Neutrophil (primary cell): ENCODE measurements at regions not wholly inside any gene's neighbourhood (a gene's known extent, or its start where the extent isn't known, plus 50 kb on each side); places are given as distances from the start of the nearest gene placed in this dataset.

Experiments
- H3K27ac ChIP-seq: fragments of 200-600 bp; sonication (generic); 2 replicates; pipeline ENCODE4 v1.5.1; 2016; ENCODE audit warnings: mild to moderate bottlenecking, moderate library complexity
- H3K27me3 ChIP-seq: fragments of 200-600 bp; sonication (generic); 2 replicates; pipeline ENCODE4 v1.6.0; 2016; ENCODE audit warnings: mild to moderate bottlenecking
- H3K36me3 ChIP-seq: fragments of 200-600 bp; sonication (generic); 2 replicates; pipeline ENCODE4 v1.5.1; 2017
- H3K4me1 ChIP-seq, 2 experiments: fragments of 200-600 bp in 1 of 2; sonication (generic) in 1 of 2; 1 replicate in 1 of 2; 2 replicates in 1 of 2; pipeline versions ENCODE4 v1.5.1 to v1.6.1; 2013 to 2016; ENCODE audit warnings: low read depth in 1 of 2, low read length in 1 of 2, mild to moderate bottlenecking in 1 of 2, moderate library complexity in 1 of 2; ENCODE audit not compliant: control insufficient read depth in 1 of 2, insufficient read depth in 1 of 2
- H3K4me3 ChIP-seq, 2 experiments: fragments of 200-600 bp in 1 of 2; sonication (generic) in 1 of 2; 1 replicate in 1 of 2; 2 replicates in 1 of 2; pipeline ENCODE4 v1.5.1; 2013 to 2016; ENCODE audit warnings: low read depth in 1 of 2, low read length in 1 of 2, mild to moderate bottlenecking in 1 of 2, moderate library complexity in 1 of 2
- H3K9me3 ChIP-seq: fragments of 200-600 bp; sonication (generic); 2 replicates; pipeline ENCODE4 v1.5.1; 2016
- TF ChIP-seq, protein P1 (sequence below): fragments of 200-600 bp; sonication (generic); IDR thresholded peaks from 2 replicates; pipeline ENCODE4 v1.5.1; 2016; ENCODE audit warnings: antibody characterized with exemption

DNA sequence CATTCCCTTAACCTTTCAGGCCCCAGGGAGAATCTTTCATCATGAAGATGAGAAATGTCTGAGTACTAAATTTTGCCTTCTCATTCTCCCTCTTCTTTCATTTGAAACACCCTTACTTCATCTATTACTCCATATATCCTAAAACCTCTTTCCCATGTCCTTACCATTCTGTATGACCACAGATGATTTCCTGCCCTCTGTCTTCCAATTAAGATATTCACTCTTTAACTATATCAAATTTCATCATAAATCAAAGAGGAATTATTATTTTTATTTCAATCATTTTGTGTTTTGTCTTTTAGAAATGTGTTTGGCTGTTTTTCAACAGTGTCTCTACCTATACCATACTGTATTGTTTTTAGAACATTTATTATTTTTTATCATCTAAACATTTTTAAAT lies 964.9 kb upstream of the KLHL29 start:
- Histone ChIP-seq H3K9me3 (no peaks in the 10 kb centered on the region), H3K27me3 (no peaks in the 10 kb centered on the region), H3K27ac (no peak overlapping the region), H3K4me1 (no peaks in the 10 kb centered on the region), H3K4me3 (no peak overlapping the region), H3K36me3 (no peaks in the 10 kb centered on the region)
- TF ChIP-seq, protein P1, sequence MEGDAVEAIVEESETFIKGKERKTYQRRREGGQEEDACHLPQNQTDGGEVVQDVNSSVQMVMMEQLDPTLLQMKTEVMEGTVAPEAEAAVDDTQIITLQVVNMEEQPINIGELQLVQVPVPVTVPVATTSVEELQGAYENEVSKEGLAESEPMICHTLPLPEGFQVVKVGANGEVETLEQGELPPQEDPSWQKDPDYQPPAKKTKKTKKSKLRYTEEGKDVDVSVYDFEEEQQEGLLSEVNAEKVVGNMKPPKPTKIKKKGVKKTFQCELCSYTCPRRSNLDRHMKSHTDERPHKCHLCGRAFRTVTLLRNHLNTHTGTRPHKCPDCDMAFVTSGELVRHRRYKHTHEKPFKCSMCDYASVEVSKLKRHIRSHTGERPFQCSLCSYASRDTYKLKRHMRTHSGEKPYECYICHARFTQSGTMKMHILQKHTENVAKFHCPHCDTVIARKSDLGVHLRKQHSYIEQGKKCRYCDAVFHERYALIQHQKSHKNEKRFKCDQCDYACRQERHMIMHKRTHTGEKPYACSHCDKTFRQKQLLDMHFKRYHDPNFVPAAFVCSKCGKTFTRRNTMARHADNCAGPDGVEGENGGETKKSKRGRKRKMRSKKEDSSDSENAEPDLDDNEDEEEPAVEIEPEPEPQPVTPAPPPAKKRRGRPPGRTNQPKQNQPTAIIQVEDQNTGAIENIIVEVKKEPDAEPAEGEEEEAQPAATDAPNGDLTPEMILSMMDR = no peak

DNA sequence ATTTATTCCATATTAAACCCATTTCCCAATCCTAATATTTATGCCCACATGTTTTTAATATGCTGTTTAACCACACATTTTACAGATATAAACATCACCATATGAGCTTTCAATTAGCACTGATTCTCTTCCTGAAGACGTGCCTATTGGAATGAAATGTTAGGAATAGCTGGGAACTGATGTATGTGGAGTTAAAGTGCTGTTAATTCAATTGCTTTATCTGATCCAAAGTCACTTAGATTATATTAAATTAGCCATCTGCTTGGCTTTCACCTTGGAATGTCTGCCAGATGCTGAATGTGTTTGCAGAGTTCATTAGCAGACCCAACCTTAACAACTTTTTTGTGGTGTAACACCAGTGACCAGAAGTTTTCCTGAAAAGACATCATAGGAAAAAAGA lies 942.9 kb upstream of the KLHL29 start:
- no peaks in the 10 kb centered on the region for H3K27me3 ChIP-seq
- no peaks in the 10 kb centered on the region for H3K4me1 ChIP-seq
- H3K36me3 ChIP-seq = no peaks in the 10 kb centered on the region
- H3K4me3 ChIP-seq = no peak overlapping the region
- no peaks in the 10 kb centered on the region for H3K9me3 ChIP-seq
- TF ChIP-seq, protein P1 = no peak
- H3K27ac ChIP-seq = no peak overlapping the region

DNA sequence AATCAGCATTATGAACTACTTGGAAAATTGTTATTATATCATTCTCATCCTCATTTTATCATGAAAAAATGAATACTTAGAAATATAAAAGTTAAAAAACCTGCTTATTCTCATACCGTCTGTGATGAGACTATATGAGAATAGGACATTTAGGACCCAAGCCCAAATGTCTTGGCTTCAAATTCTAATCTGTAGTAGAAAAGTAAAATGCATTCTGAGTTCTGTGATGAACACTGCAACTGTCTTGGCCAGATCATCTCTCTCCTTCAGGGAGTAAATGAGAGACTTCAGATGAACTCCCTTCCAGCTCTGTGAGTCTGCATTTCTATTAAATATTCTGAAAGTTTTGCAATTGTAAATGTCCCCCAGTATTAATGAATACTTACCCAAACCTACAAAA lies 940.7 kb upstream of the KLHL29 start:
- Histone ChIP-seq H3K27me3 (no peaks in the 10 kb centered on the region), H3K9me3 (no peaks in the 10 kb centered on the region), H3K4me1 (no peaks in the 10 kb centered on the region), H3K36me3 (no peaks in the 10 kb centered on the region), H3K27ac (no peak overlapping the region), H3K4me3 (no peak overlapping the region)
- TF ChIP-seq, protein P1 = no peak

DNA sequence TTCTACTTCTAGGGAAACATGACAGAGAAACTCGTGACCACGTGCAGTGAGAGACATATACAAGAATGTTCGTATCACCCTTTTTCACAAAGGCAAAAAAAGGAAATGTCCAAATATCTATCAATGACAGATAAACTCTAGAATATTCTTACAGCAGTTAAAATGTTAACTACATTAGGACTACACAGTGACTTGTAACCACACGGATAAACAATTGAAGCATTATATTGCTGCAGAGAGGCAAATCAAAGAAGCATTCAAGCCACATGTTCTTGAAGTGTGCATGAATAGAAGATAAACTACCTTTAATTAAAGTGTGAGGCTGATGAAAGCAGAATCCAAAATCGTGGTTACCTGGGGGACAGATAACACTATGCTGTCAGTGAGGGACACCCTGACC lies 935.3 kb upstream of the KLHL29 start:
- Histone ChIP-seq H3K27ac (no peak overlapping the region), H3K4me1 (no peaks in the 10 kb centered on the region), H3K27me3 (no peaks in the 10 kb centered on the region), H3K36me3 (no peaks in the 10 kb centered on the region), H3K9me3 (no peaks in the 10 kb centered on the region), H3K4me3 (no peak overlapping the region)
- TF ChIP-seq, protein P1 = no peak

DNA sequence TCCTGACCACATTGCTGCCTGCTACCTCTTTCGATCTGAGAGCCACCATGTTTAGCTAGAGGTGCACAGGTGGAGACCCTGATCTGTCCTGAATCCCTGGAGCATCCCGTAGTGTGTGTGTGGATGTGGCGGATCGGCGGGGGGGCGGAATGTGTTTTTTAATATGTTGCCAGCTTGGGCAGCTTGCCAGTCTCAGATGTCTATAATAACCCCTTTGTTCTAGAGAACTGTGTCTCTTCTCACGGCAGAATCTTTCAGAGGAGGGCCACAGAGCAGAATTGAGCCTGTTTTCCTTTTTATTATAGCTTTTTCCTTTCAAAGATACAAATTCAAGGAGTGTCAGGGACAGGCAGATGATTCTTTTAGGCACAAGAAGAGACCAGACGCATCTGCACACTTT lies 934.1 kb upstream of the KLHL29 start:
- H3K4me1 ChIP-seq = no peaks in the 10 kb centered on the region
- H3K36me3 ChIP-seq = no peaks in the 10 kb centered on the region
- no peaks in the 10 kb centered on the region for H3K9me3 ChIP-seq
- TF ChIP-seq, protein P1 = no peak
- no peaks in the 10 kb centered on the region for H3K27me3 ChIP-seq
- H3K27ac ChIP-seq = no peak overlapping the region
- no peak overlapping the region for H3K4me3 ChIP-seq

DNA sequence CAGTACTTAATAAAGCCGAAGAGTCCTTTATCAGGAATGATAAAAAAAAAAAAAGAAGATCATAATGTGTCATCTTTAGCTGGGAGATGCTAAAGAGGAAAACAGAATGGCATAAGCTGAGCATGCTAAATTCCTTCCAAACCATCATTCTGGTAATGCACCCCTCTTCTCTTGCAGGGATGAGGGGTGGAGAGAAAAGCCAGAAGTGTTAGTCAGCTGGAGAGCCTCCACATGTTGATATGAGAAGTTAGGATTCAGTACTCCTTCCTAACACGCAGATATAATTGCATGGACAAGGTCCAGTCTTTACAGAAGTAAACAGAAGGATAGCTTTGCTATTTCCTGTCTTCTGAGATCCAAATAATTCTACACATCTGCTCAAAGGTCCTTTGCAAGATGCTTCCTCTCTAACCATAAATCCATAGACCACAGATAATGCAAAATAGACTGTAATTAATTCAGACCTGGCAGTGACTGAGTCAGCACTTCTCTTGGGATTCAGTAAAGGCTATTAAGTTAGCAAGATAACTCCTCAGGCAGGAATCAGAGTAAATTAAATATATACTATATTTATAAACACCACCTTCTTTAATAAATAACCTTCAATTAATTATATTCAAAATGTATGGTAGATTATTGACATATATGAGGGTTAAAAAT lies 930.0 kb upstream of the KLHL29 start:
- no peak overlapping the region for H3K27ac ChIP-seq
- H3K4me3 ChIP-seq = no peak overlapping the region
- H3K9me3 ChIP-seq = no peaks in the 10 kb centered on the region
- TF ChIP-seq, protein P1 = no peak
- no peaks in the 10 kb centered on the region for H3K36me3 ChIP-seq
- no peaks in the 10 kb centered on the region for H3K27me3 ChIP-seq
- H3K4me1 ChIP-seq = no peaks in the 10 kb centered on the region
